ENCODE measurements at regions not wholly inside any gene's neighbourhood (a gene's known extent, or its start where the extent isn't known, plus 50 kb on each side); places are given as distances from the start of the nearest gene placed in this dataset.

DNA sequence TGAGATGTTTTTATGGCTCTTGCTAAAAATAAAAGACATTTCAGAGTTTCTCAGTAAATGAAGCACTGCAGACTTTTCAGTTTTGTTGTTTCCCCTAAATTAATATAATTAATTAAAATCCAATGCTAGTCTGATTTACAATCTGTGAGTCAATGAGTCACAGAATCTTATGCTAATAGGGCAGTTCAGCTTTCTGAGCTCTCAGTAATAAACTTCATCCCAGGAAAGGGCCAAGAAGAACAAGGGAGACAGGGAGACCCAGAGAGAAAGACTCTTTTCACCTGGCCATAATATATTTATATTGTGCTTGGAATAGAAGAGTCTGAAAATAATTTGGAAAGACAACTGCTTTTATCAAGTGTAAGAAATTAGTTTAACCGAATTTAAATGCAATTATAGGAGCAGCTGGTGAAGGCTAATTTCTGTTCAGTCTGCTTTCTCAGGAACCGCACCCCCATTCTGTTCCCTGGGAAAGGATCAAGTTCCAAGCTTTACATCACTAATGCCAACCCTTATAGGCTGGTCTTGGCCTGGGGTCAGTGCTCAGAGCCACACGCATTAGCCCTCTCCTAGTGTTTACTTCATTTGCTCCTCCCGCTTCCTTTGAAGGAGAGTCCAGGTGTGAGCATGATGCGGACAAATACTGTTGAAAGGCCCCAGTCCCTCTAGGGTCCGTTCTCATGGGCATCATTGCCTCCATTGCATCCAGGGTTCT, 145.6 kb downstream of the ZBTB18 start:
- no peak for DNase-seq (ENCODE audit: low read depth in 2 of 2)

DNA sequence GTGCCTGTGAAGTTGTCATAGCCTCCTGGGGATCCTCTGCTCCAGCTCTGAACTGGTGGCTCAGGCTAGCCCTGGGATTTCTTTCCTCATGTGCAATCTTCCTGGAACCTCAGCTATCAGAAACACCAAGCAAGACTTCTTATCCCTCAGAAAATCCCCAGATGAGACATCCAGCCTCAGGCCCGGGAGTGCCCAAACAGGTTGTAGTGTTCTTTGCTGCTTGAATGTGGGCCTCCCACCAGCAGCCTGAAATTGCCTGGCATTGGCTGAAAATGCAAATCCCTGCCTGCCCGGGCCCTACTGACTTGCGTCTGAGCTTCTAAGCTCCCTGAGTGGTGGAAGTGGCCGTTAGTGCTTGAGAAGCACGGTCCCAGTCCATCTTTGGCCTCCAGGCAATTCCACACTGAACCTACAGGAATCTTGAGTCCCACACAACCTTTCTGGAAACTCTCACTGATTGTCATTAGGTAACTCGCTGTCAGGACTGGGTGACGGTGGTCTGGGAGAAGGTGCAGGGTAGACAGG, 146.8 kb downstream of the ZBTB18 start:
- no peak for DNase-seq (ENCODE audit: low read depth in 2 of 2)

DNA sequence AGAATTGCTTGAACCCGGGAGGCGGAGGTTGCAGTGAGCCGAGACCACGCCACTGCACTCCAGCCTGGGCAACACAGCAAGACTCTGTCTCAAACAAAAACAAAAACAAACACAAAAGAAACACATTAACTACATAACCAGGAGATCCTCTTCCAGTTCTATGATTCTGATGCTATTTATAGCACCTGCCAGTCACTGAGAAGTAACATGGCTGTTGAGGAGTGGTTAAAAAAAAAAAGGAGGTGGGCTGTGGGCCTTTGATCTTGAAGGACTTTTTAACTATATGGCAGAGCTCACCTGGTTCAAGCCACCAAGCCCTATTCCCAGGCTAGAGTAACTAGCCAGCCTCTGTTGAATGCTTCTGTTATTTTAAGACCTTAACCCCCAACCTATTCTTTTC, 148.8 kb downstream of the ZBTB18 start:
- DNase-seq (ENCODE audit: low read depth in 2 of 2) = no peak

DNA sequence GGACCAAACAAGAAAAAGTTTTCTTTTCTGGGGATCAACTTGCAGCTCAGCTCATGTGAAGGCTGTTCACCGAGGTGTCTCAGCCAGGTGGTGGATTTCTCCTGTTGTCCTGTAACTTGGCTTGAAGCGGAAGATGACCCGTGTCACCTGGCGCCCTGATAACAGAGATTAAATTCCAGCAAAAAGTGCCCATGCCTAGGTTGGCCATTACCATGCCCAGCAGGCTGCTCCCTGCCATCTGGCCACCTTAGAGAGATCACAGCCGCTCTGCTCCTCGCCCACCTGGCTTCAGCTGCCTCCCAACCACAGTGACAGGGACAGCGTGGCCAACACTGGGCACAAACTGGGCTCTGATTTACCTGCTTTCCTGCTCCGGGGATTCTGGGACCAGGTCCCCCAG, 149.5 kb downstream of the ZBTB18 start:
- DNase-seq (ENCODE audit: low read depth in 2 of 2) = no peak

DNA sequence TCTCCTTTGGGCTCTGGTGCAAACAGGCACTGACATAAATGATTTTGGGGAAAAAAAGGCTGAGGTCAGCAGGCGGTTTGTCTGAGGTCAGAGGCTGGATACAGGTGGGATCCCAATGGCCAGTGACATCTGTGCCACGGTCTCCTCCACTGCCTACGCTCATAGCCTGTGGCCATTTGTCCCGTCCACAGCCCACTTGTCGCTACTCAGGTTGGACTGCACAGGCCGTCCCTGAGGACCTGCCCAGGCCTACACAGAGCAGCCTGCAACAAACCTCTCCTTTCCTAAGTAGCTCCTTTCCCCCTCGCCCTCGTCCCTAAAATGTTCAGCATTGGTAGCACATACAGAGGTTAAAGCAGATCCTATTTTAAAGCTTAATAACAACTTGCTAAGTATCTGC, 150.7 kb downstream of the ZBTB18 start:
- DNase-seq (ENCODE audit: low read depth in 2 of 2) = no peak

DNA sequence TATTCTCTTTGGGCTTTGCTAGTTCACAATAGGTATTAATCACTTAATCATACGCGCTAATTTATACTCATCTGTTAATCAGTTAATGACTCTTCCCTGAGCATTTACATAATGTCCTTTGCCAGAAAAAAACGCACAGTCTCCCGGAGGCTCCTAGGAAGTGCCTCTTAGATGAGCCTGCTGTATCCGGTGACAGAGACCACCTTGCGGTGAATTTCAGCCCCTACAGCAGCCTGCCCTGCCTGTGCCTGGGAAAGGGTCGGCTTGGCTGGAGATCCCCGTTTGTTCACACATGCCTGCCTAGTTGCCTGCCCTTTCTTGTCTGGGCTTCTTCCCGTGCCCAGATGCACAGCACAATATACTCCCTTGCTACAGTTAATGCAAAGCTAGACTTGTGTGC, 152.9 kb downstream of the ZBTB18 start:
- DNase-seq (ENCODE audit: low read depth in 2 of 2) = no peak

DNA sequence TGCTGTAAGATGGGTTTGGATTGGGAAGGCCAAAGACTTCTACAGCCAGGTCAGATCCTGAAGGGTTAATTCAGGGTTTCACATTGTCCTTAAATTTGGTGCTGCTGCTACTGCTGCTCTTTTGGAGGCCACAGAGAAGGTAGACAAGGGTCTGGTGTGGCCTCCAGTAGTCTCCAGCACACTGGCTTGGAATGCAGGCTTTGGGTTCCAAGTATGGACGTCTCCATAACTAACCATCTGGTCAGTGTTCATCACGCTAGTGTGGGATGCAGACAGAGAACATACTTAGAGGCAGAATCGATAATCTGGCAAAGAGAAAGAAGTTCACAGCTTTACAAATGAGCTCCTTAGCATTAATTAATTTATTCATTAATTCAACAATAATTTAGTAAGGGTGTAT, 154.1 kb downstream of the ZBTB18 start:
- no peak for DNase-seq (ENCODE audit: low read depth in 2 of 2)

DNA sequence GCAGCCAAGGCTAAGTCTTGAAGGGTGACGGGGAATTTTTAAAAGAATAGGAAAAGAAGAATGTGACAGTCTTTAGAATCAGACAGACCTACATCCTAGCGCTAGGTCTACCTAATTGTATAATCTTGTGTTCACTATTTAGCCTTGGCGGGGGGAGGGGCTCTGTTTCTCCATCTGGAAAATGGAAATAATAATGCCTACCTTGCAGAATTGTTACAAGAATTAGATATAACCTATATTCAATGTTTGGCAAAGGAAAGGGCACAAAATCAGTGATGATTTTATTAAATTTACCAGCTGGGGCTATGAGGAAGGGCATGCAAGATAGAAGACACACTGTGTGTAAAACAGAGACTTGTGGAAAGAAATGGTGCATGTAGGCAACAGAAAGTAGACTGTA, 154.8 kb downstream of the ZBTB18 start:
- no peak for DNase-seq (ENCODE audit: low read depth in 2 of 2)

DNA sequence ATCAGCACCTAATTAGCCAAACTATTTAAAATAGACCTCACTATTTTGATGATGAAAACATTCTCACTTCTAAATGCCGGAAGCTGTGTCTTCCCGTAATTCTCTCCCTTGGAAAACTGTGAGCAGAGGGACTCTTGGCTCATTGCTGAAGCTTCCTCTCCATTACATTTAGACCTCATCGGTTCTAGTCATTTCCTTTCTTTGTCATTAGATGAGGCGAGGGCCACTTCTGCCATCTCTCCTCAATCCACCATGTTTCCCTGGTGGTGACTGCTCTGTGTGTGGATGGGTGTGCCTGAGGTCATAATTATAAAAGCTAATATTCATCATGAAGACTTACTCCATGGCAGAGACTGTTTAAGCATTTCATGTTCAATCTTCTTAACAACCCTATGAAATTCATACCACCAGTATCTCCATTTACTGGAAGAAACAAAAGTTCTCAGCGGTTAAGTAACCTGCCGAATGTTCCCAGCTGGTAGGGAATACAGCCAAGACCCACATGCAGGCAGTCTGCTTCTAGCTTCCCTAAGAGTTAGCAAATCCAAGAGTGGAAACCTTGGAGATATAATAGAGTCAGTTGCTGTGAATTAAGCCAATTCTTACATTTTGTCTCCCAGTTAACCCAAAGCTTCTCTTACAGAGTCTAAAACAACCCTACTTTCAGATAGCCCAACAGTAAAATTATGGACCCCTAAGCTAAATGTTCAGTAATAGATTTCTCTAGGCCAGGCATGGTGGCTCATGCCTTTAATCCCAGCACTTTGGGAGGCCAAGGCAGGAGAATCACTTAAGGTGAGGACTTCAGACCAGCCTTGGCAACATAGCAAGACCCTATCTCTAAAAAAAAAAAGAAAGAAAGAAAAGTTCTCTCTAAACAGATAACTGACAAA, 156.2 kb downstream of the ZBTB18 start:
- DNase-seq (ENCODE audit: low read depth in 2 of 2) = peak in 1 of 2 donors; percentile 51

DNA sequence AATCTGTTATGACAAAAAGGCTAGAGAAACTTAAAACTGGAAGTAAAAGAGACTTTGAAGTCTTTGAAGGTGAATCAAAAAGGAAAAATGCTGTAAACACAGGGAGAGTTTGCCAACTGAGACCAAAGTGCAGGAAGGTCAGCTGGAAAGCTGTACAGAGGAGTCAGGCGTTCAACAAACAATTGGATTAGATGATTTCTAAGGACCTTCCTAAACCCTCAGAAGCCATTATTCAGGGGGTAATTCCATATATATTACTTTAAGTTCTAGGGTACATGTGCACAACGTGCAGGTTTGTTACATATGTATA, 156.8 kb downstream of the ZBTB18 start:
- peak; percentile 44 to 45 for DNase-seq (ENCODE audit: low read depth in 2 of 2)

DNA sequence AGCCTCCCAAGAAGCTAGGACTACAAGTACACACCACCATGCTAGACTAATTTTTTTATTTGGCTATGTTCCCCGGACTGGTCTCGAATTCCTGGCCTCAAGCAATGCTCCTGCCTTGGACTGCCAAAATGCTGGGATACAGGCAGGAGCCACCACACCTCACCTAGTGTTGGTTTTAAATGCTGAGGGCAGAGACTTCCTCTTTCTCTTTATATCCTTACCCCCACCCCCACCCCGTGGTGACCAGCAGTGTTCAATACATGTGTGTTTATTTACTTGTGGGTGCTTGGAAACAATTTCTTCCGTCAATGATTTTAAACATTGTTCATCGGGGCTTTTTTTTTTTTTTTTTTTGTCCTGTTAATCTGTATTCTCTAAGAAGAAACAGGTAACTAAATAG, 158.9 kb downstream of the ZBTB18 start:
- peak in 1 of 2 donors; percentile 26 for DNase-seq (ENCODE audit: low read depth in 2 of 2)

DNA sequence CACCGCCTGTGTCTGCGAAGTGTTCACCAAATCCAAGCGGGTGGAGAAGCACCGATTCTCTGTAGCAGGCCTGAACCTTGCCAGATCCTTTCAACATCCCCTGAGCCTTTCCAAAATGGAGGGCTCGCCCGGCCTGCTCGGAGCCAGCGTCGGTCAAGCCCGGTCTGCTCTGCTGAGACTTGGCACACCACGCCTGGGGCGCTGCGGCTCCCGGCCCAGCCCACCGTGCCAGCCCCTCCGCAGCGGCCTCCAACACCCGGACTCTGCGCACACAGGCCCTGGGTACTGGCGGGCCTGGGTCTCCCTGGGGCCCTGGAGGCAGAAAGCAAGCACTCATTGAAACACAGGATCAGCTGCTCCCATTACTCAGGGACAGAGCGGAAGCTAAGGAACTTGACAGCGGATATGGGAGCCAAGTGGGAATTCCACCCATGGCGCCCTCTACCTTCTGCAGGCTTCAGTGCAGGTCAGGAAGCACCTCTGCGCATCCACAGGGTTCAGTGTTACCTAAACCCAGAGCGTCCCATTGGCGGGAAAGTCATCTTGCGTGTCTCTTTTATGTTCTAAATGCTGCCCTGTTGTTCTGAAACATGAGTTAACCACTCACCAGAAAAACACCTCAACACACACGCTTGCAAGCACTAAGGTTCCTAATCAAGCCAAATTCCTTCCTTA, 159.9 kb downstream of the ZBTB18 start:
- peak in 1 of 2 donors; percentile 17 for DNase-seq (ENCODE audit: low read depth in 2 of 2)

DNA sequence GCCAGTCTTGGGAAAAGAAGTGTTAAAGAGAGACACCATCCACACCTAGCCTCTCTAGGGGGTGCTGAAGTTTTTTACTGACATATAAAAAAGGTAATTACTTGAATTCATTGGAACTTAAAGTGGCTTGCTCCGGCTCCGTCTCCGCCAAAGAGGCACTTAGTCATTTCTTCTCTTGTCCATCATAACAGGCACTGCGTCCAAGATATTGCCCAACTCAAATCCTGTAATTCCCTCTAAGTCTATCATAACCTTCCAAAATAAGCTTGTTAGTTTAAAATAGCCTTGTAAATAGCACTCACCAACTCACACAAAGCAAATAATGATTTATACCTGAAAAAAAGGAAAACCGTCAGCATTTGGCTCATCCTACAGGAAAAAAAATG, 160.5 kb downstream of the ZBTB18 start:
- peak in 1 of 2 donors; percentile 50 for DNase-seq (ENCODE audit: low read depth in 2 of 2)

DNA sequence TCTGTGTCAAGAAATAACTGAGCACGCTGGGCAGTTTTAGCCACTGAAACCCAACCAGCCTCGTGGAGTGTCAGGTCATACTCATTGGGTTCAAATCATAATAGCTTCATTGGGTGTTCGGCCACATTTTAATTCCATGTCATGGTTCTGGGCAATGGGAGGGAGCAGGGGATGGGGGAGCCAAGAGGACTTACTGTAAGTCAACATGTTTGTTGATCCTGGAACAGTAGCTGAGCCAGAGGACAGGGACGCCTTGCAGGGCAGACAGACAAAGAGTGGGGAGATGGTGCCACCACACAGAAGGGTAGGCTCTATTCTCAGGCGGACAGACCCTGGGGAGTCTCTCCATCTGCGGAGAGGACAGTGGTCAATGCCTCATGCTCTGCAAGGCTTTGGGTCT, 161.1 kb downstream of the ZBTB18 start:
- DNase-seq (ENCODE audit: low read depth in 2 of 2) = no peak

DNA sequence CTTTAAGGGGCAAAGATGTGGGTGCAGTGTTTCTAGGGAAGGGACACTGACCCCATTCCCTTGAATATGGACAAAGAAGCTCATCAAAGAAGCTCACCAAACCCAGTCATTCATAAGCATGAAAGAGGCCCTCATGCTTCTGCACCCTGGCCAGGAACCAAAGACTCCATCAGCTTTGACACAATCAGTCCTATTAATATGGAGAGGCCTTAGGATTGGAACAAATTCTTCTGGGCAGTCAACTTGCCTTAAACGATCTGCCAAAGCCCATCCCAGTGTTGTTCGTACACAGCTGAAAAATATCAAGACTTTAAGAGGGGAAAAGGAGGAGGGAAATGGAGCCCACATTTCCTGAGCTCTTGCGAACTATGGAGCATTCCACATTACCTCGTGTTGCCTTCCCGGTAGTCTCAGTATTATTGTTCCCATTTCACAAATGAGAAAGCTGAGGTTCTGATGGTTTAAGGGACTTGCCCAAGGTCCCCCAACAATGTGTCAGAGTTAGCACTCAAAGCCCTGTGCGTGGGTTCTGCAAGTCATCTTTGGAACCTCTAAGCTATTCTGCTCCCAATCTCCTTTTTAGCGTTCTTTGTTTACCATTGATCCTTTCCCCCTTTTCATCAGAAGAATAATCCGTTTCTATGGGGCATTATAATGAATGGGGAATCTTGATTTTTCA, 161.9 kb downstream of the ZBTB18 start:
- DNase-seq (ENCODE audit: low read depth in 2 of 2) = no peak

DNA sequence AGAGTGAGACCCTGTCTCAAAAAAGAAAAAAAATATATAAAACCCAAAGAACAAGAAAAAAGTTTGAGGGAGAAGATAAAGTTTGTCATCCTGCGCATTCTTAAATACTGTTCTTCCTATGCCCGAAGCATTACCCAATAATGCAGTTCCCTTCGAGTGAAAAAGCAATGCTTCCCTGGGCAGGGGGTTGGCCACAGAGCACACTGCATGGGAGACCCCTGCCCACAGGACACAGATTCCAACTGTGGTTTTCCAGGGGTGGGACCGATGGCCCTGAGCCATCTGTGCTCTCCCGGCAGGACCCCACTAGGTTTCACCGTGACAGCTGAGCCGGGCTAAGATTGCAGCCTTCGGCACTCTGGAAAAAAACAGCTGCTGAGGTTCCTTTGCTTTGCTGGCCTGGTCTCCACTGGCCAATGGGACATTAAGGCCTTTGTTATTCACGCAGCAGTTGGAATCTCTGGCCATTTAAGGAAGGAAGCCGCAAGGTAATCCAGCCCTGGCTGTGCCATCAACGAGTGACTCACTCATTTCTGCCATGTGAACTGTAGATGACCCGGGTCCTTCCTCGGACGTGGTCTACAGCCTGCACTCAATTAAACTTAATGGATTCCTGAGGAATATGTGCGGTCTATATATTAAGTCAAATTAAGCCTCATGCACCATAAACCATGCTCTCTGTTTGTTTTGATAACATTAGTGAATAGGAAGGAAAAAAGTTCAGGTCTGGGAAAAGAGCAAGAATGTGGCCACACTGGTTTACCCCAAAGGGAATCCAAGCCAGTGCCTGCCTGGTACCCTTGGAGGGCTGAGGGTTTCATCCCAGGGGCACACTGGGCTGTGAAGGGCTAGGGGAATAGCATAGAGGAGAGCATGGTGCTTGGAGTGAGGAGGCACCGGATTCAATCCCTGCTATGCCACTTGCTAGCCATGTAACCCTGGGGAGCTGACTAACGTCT, 163.2 kb downstream of the ZBTB18 start:
- DNase-seq (ENCODE audit: low read depth in 2 of 2) = peak; percentile 90 to 97

DNA sequence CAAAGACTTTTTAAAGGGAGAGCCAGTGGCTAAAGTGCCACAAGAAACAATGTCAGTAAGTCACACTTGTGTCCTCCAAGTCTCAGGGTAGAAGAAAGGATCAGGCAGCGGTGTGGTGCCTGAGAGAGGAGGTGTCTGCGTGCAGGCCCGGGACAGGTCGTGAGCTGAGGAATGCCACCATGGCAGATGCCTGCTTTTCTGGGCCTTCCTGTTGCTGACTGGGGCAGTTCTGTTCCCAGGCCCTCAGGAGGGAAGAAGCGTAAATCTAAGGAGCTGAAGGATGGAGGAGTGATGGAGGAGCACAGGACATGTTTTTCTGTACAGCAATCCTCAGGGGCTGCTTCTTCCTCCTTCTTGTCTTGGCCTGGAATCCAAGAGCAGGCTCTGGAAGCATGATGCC, 165.8 kb downstream of the ZBTB18 start:
- no peak for DNase-seq (ENCODE audit: low read depth in 2 of 2)

DNA sequence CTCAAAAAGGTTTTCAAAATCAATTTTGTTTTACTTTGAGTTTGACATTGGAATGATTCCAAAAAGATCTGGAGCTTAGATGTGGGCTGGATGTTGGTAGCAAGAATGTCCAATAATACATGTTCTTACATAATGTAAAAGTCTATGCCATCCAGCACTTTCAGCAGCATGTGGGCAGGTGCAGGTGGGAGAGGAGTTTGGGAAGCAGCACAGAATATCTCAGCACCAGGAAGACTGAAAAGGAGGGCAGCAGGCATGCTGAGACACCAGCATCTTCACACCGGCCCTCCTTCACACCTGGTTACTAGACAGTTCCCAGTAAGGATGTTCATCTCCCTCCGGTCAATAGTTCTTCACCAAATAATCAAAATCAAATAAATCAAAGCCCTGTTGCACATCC, 166.6 kb downstream of the ZBTB18 start:
- DNase-seq (ENCODE audit: low read depth in 2 of 2) = no peak

DNA sequence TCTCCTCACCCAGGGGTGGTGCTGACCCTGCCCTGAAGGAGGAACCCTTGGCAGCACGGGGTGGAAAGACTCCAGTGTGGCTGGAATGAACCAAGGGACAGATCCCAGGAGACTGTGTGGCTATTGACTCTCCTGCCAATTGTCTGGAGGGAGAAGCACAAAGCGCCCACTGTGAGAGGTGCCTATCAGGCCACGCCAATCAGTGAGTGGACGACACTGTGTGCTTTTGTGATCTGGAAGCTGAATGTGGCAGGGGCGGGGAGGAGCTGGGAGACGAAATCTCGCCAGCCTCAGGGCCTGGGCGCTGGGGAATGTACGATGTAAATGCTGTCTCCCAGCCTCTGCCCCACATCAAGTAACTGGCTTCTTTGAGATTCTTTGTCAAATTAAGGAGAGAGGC, 167.1 kb downstream of the ZBTB18 start:
- no peak for DNase-seq (ENCODE audit: low read depth in 2 of 2)

DNA sequence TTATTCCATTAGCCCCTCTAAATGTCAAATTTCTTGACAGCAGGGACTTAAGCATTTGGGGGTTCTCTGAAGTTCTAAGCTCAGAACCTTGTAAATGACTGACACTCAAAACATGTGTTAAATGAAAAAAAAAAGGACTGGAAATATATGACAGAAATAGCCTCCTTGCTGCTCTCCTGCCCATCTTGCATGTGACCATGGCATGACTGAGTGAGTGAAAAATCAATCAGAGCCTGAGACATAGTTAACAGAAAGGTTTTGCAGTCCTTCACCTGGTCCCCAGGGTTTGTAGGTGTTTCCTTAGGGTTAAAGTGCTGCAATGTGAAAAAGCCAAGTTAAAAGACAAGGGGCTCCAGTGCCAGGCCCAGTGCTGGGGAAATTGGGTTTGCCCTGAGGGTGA, 168.1 kb downstream of the ZBTB18 start:
- no peak for DNase-seq (ENCODE audit: low read depth in 2 of 2)

DNA sequence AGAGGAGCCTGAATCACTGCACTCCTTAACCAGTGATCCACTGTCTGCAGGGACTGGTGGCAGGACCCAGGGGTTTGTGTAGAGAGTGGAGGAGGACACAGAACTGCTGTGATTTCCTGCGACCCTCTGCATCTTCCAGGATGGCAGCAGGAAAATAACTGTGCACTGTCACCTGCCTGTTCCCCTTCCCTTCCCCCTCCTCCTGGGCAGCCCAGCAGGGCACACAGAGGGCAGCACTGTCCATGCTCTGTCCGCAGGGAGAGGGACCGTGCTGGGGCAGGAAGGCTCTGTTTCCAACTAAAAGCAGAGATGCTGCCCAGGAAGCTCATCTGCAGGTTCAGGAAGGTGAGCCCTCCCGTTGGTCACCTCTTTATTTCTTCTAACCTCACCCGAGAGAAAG, 168.7 kb downstream of the ZBTB18 start:
- DNase-seq (ENCODE audit: low read depth in 2 of 2) = no peak
